ENCODE measurements at regions not wholly inside any gene's neighbourhood (a gene's known extent, or its start where the extent isn't known, plus 50 kb on each side); places are given as distances from the start of the nearest gene placed in this dataset.

DNA sequence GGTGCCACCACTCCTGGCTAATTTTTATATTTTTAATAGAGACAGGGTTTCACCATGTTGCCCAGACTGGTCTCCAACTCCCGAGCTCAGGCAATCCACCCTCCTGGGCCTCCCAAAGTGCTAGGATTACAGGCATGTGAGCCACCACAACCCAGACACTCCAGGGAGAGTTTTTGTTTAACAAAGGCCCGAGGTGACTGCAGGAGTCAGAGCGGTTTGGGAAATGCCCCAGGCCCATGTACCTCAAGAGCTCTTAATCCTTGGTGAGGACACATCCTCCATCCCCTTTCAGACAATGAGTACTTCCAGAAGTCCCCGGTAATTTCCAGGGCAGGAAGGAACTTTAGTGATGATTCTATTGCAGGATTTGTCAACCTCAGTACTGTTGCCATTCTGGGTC lies 176.0 kb downstream of the ESRRB start:
- DNase-seq = no peak

DNA sequence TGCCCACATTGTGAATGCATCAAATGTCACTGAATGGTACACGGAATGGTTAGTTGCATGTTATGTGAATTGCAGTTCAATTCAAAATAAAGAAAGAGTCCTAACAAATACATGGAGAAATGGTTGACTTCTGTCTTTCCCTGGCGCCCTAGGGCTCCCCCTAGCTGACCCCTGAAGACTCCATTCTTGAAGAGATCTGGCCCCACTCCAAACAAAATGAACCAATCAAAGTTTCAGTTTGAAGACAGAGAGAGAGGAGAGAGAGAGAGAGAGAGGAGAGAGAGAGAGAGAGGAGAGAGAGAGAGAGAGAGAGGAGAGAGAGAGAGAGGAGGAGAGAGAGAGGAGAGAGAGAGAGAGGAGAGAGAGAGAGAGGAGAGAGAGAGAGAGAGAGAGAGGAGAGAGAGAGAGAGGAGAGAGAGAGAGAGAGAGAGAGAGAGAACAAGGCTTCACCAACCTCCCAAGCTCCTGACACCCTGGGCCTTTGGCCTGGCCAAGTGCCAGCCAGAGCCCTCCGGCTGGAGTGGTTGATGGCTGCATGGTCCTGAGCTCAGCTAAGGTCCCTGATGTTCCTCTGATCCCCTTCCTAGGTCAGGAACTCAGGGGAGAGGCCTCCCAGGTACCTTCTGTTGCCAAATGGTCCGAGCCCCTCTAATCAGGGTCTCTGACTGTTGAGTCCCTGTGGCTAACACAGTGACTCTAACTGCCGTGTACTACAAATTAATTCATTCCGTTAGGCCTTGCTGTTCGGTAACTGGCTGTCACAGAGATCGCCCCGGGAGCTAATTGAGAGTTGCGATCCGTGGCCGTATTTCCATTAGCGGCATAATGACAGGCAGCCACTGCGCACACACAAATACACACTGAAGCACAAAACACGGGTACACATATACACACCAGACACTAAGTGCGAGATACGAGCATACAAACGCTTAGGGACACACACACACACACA lies 188.8 kb downstream of the ESRRB start:
- DNase-seq = no peak

DNA sequence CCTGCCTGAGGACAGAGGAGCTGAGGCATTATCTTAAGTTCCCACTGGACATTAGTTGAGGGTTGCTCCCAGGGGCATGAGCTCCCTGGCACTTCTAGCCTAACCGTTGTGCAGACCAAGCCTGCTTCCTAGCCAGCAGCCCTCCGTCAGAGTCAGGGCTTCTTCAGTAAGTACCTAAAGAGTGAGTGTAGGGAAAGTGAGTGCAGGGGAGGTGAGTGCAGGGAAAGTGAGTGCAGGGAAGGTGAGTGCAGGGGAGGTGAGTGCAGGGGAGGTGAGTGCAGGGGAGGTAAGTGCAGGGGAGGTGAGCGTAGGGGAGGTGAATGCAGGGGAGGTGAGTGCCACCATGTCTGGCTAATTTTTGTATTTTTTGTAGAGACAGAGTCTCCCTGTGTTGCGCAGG lies 190.5 kb downstream of the ESRRB start:
- DNase-seq = no peak

GRCh38 chr14:76574416-76575095 lies 186.7 kb upstream of the VASH1 start:
- no peak for DNase-seq

- DNase-seq = no peak
These were observed 186.2 kb upstream of the VASH1 start for GRCh38 chr14:76575108-76575507.

DNA sequence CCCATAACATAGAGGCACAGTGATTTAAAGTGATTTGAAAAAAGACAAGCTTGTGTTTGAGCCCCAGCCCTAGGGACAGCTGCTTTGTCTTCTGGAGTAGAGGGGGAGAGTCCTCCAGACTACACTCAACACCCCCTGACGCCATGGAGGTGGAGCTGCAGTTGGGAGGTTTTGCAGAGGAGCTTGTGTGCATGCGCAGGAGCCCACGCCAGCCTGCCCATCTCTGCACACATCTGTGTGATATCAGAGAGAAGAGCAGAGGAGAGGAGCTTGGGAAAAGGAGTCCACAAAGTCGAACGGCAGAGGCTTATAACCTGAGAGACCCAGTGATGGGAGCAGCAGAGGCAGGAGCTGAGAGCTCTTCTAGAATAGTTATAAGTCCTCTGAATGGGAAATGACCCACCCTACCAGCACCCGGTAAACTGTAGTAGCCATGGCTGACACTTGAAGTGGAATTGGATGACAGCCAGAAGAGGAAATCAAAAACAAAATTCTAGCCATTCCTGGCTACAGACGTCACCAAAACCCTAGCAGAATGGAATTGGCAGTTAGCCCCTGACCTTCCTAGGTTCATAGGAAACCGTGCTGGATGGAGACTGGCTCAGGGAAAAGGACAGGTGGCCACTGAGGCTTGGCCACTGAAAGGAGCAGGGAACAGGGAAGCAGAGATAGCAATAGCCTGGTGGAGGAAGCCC lies 185.1 kb upstream of the VASH1 start:
- no peak for DNase-seq

- no peak for DNase-seq
These were observed 184.2 kb upstream of the VASH1 start for GRCh38 chr14:76577090-76577489.

- DNase-seq = no peak
These were observed 183.4 kb upstream of the VASH1 start for GRCh38 chr14:76577837-76578236.

DNA sequence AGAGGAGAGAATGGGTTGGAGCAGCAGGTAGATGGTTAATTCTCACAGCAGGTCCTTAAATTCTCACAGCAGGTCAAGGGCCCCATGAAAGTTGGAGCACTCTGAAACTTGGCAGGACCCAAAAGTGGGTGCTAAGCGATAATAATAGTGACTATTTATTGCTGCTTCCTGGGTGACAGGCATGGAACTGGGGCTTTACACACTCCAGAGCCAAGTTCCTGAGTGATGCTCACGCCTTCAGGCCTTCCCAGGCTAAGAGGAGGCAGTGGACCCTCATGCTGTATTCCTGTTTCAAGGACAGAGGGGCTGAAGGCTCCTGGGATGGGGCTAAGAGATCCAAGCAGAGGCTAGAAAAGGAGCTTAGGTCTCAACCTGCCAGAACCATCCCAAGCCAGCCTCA lies 180.9 kb upstream of the VASH1 start:
- DNase-seq = no peak

GRCh38 chr14:76580967-76581366 lies 180.3 kb upstream of the VASH1 start:
- no peak for DNase-seq

DNA sequence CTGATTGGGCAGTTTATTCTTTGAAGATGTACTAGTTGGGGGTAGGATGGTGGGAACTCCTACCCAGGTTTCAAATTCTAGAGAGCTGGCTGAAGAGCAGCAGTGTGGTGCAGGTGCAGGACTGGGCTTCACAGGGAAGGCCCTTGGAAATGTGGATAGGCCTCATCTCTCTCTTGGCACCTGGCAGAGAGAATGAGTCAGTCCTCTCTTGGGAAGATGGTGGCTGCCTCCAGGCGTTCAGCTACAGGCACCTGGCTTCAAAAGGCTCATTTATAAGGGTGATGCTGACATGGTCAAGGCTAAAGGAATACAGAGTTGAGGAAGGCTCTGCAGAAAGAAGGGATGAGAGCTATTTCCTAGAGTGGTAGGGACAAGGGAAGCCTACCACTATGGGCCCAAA lies 179.7 kb upstream of the VASH1 start:
- no peak for DNase-seq

- no peak for DNase-seq
These were observed 178.8 kb upstream of the VASH1 start for GRCh38 chr14:76582447-76582846.

DNA sequence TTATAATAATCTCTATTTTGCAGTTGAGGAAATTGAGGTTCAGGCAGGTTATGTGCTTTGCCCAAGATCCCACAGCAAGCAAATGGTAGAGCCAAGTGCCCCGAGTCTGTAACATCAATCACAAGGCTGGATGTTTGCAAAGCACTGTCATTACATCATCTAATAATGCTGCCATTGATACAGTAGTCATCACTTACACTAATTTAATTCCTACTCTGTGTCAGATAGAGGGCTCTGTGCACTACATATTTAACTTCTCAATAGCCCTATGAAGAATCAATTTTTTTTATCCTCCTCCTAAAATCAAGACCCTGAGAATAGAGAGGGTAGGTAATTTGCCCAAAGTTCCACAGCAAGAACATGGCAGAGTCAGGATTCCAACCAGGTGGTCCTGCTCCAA lies 178.1 kb upstream of the VASH1 start:
- no peak for DNase-seq

DNA sequence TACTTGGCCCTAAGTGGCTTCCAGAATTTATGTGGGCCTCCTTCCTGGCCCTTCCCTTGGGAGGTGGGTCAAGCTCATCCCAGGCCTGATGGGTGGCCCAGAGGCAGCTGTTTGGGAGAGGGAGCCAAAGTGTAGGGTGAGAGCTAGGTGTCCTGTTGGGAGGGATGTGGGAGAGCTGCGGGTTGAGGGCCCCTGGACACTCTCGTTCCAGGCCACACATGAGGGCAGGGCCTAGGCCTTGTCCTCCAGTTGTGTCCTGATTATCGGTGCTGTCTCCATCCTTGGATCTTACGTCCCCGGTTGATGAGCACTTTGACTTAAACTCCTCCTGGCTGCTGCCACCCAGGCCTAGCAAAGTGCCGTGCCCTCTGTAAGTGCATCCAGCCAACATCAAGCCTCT lies 177.5 kb upstream of the VASH1 start:
- no peak for DNase-seq

- DNase-seq = no peak
These were observed 177.0 kb upstream of the VASH1 start for GRCh38 chr14:76584271-76584702.

DNA sequence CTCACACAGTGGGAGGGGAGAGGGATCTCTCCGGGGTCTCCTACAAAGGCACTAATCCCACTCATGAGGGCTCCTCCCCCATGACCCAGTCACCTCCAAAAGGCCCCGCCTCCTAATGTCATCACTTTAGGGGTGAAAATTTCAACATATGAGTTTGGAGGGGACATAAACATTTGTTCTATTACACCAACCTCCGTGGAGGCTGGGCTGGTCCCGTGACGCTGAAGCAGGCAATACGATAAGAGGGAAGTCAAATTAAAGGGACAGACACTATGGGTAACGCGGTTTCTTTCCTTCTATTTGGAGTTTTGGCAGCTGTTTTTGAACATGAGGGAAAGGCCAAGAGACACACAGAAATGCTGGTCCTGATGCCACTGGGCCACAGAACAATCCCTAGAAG lies 175.7 kb upstream of the VASH1 start:
- DNase-seq = no peak

DNA sequence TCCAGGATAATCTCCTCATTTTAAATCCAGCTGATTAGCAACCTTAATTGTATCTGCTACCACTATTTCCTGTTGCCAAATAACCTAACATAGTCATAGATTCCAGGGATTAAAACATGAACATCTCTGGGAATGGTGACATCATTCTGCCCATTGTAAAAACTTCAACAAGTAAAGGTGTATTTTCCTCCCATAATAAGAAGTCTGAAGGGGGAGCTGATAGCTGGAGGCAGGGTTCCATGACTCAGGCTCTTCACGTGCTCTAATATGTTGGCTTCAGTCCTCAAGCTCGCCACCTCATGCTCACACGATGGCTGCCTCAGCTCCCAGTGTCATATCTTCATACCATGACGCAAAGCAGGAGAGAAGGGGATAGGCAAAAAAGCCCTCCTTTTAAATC lies 172.0 kb upstream of the VASH1 start:
- DNase-seq = no peak

- DNase-seq = no peak
These were observed 170.0 kb upstream of the VASH1 start for GRCh38 chr14:76591266-76591665.

DNA sequence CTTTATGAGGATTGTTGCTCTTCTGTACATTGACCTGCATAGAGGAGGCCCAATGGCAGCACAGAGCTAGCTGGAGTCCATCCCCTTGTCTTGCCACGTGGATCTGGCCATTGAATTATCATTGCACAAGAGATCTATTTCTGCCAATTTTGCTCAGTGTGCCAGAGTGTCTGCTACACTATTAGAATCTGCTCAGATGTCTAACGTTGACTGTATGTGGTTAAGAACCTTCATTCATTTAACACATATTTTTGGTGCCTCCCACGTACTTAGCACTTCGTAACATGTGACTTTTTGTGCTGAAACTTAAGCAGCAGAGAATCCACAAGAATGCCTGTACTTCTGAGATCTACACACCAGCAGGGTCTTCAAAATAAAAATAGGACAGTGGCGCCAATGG lies 166.0 kb upstream of the VASH1 start:
- DNase-seq = no peak

DNA sequence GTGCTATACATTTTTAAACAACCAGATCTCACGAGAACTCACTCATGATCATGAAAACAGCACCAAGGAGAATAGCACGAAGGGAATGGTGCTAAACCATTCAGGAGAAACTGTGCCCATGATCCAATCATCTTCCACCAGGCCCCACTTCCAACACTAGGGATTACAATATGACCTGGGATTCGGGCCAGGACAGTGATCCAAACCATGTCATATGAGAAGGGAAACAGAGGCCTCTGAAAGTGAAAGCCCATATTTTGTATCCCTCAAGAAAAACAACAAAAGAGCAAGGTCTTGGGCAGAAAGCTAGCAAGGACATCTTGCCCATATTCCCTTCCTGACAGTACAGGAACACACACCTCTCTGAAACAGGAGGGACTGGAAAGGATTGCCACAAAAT lies 163.9 kb upstream of the VASH1 start:
- no peak for DNase-seq

DNA sequence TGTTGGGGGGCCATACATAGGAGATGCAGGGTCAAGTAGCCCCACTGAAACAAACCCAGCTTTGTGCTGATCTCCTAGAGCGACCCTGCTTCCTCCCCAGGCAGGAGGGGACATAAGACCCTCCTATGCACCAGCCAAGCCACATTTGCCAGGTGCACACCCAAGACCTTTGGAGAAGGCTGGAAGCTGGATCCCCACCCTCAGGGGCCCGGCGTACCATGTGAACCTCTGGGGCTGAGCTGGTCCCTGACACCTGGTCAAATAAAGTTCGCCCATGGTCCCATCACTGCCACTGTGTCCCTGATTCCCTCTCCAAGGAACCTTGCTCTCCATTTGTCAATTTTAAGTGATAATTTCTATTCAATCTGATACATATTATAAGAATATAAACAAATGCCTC lies 162.1 kb upstream of the VASH1 start:
- DNase-seq = no peak

- DNase-seq = no peak
These were observed 161.5 kb upstream of the VASH1 start for GRCh38 chr14:76599559-76600287.

DNA sequence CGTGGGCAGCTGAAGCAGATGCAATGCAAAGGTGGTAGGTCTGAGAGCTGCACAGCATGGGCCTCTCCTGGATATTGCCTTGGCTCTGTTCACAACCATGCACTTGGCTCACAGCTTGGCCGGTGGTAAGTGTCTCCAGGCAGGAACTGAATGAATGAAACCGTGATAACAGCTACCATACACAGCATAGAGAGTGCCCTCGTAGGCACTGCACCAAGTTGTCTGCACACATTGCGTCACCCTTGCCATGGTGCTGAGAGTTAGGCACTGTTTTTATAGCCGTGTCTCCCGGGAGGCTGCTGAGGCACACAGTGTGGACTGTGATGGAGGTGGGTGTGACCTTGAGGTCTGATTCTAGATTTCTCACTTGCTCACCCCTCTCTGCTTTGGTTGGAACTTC lies 157.6 kb upstream of the VASH1 start:
- DNase-seq = no peak
